GM23338 (cell line): ENCODE measurements at regions not wholly inside any gene's neighbourhood (a gene's known extent, or its start where the extent isn't known, plus 50 kb on each side); places are given as distances from the start of the nearest gene placed in this dataset.

Source experiments
- ATAC-seq: fragments of 200-7000 bp; cut with Tn5 transposase; 3 replicates; pipeline ENCODE4 v1.9.1; 2020
- DNase-seq: peaks from one replicate; pipeline ENCODE4 v3.0.0-alpha.2; 2015; ENCODE audit warnings: low spot score
- H2AFZ ChIP-seq: fragments of 200-600 bp; sonication (generic); 2 replicates; pipeline ENCODE4 v1.8.0; 2016; ENCODE audit warnings: antibody characterized with exemption, mild to moderate bottlenecking, moderate library complexity
- H3F3A ChIP-seq: fragments of 200-600 bp; sonication (generic); replicated peaks from 2 replicates; pipeline ENCODE4 v1.8.0; 2017; ENCODE audit warnings: antibody characterized with exemption, mixed run types, low read depth
- H3K27ac ChIP-seq: fragments of 200-600 bp; sonication (generic); 2 replicates; pipeline ENCODE4 v1.6.1; 2016; ENCODE audit warnings: low read depth
- H3K27me3 ChIP-seq: fragments of 200-600 bp; sonication (generic); 2 replicates; pipeline ENCODE4 v1.8.0; 2016; ENCODE audit warnings: mild to moderate bottlenecking, mixed run types, moderate library complexity; ENCODE audit not compliant: insufficient read depth
- H3K36me3 ChIP-seq: fragments of 200-600 bp; sonication (generic); 2 replicates; pipeline ENCODE4 v1.8.0; 2016; ENCODE audit warnings: mild to moderate bottlenecking; ENCODE audit not compliant: insufficient read depth
- H3K4me1 ChIP-seq: fragments of 200-600 bp; sonication (generic); 2 replicates; pipeline ENCODE4 v1.8.0; 2016; ENCODE audit warnings: mild to moderate bottlenecking, moderate library complexity; ENCODE audit not compliant: insufficient read depth
- H3K4me2 ChIP-seq: fragments of 200-600 bp; sonication (generic); 2 replicates; pipeline ENCODE4 v1.7.1; 2017; ENCODE audit warnings: mixed run types
- H3K4me3 ChIP-seq: fragments of 200-600 bp; sonication (generic); 2 replicates; pipeline ENCODE4 v1.6.1; 2016; ENCODE audit warnings: mixed run types
- H3K79me2 ChIP-seq: fragments of 200-600 bp; sonication (generic); replicated peaks from 2 replicates; pipeline ENCODE4 v1.8.0; 2017; ENCODE audit warnings: mild to moderate bottlenecking; ENCODE audit not compliant: insufficient read depth
- H3K9me2 ChIP-seq: fragments of 200-600 bp; sonication (generic); 2 replicates; pipeline ENCODE4 v1.8.0; 2017; ENCODE audit not compliant: insufficient read depth
- H4K20me1 ChIP-seq: fragments of 200-600 bp; sonication (generic); replicated peaks from 2 replicates; pipeline ENCODE4 v1.8.0; 2017; ENCODE audit warnings: mild to moderate bottlenecking; ENCODE audit not compliant: insufficient read depth
- H3K27ac Mint-ChIP-seq: 2 replicates; pipeline ENCODE4 v1.8.0; 2020; ENCODE audit warnings: inconsistent platforms, mild to moderate bottlenecking, moderate library complexity, mixed read lengths
- H3K27me3 Mint-ChIP-seq: 3 replicates; pipeline ENCODE4 v1.8.0; 2022; ENCODE audit warnings: low read depth, mild to moderate bottlenecking, moderate library complexity, mixed read lengths, inconsistent platforms; ENCODE audit not compliant: insufficient read depth, poor library complexity
- H3K36me3 Mint-ChIP-seq: 3 replicates; pipeline ENCODE4 v1.8.0; 2021; ENCODE audit warnings: low read depth, mild to moderate bottlenecking, inconsistent platforms, moderate library complexity, mixed read lengths
- H3K4me1 Mint-ChIP-seq: 3 replicates; pipeline ENCODE4 v1.8.0; 2020; ENCODE audit warnings: mild to moderate bottlenecking, inconsistent platforms, mixed read lengths
- H3K4me3 Mint-ChIP-seq: 3 replicates; pipeline ENCODE4 v1.8.0; 2021; ENCODE audit warnings: moderate library complexity, mild to moderate bottlenecking, inconsistent platforms, mixed read lengths
- H3K9me3 Mint-ChIP-seq: 3 replicates; pipeline ENCODE4 v1.8.0; 2020; ENCODE audit warnings: moderate library complexity, mild to moderate bottlenecking, inconsistent platforms, mixed read lengths
- CTCF ChIP-seq, 2 experiments: fragments of 200-600 bp in 1 of 2; sonication (generic) in 1 of 2; conservative IDR thresholded peaks; 2 replicates each; pipeline versions ENCODE4 v1.5.1 to v1.6.1; 2016 to 2017; ENCODE audit warnings: antibody characterized with exemption in 2 of 2, low read depth in 2 of 2, mild to moderate bottlenecking in 2 of 2, moderate library complexity in 1 of 2
- EZH2 ChIP-seq: fragments of 200-600 bp; sonication (generic); IDR thresholded peaks from one replicate; pipeline ENCODE4 v1.8.0; 2017; ENCODE audit warnings: antibody characterized with exemption, mild to moderate bottlenecking, low read depth; ENCODE audit not compliant: unreplicated experiment
- NANOG ChIP-seq: IDR thresholded peaks from 2 replicates; pipeline ENCODE4 v1.6.1; 2016; ENCODE audit warnings: antibody characterized with exemption, borderline replicate concordance
- REST ChIP-seq: IDR thresholded peaks from one replicate; pipeline ENCODE4 v1.6.1; 2018; ENCODE audit warnings: antibody characterized with exemption; ENCODE audit not compliant: unreplicated experiment
- STAT1 ChIP-seq: IDR thresholded peaks from one replicate; pipeline ENCODE4 v1.6.1; 2016; ENCODE audit warnings: antibody characterized with exemption; ENCODE audit not compliant: unreplicated experiment
- ZNF331 ChIP-seq: fragments of 250-450 bp; sonication (Bioruptor Pico); IDR thresholded peaks from 2 replicates; pipeline ENCODE4 v1.5.0; 2020; ENCODE audit warnings: low read depth, mild to moderate bottlenecking, moderate library complexity
- TF ChIP-seq, protein P1 (sequence below): IDR thresholded peaks from 2 replicates; pipeline ENCODE4 v1.6.1; 2016; ENCODE audit warnings: antibody characterized with exemption

- H3K27ac Mint-ChIP-seq = no peak overlapping the region
- Histone ChIP-seq H3K27me3 (no peaks in the 10 kb centered on the region), H3F3A (no peaks in the 10 kb centered on the region), H3K4me3 (no peak overlapping the region), H3K79me2 (no peaks in the 10 kb centered on the region), H3K36me3 (no peaks in the 10 kb centered on the region), H4K20me1 (no peaks in the 10 kb centered on the region), H2AFZ (no peak overlapping the region), H3K4me2 (no peak overlapping the region), H3K27ac (no peak overlapping the region), H3K9me2 (no peaks in the 10 kb centered on the region), H3K4me1 (no peaks in the 10 kb centered on the region)
- DNase-seq (no peak), ATAC-seq (no peak)
- peaks cover 70% of the 10 kb centered on the region for H3K9me3 Mint-ChIP-seq
- H3K27me3 Mint-ChIP-seq = no peaks in the 10 kb centered on the region
- H3K36me3 Mint-ChIP-seq = peaks cover 3% of the 10 kb centered on the region; the same call in 1 of the 3 replicates
- H3K4me1 Mint-ChIP-seq = no peaks in the 10 kb centered on the region
- H3K4me3 Mint-ChIP-seq = no peak overlapping the region
- TF ChIP-seq EZH2 = no peak
- no peak for TF ChIP-seq NANOG
- no peak for TF ChIP-seq CTCF (conservative IDR thresholded peaks at IDR 0.05; ENCODE audit: low read depth in 2 of 2)
- TF ChIP-seq STAT1 = no peak
Measured at GRCh38 chr4:46445710-46446314, 55.9 kb upstream of the GABRA2 start.

DNA sequence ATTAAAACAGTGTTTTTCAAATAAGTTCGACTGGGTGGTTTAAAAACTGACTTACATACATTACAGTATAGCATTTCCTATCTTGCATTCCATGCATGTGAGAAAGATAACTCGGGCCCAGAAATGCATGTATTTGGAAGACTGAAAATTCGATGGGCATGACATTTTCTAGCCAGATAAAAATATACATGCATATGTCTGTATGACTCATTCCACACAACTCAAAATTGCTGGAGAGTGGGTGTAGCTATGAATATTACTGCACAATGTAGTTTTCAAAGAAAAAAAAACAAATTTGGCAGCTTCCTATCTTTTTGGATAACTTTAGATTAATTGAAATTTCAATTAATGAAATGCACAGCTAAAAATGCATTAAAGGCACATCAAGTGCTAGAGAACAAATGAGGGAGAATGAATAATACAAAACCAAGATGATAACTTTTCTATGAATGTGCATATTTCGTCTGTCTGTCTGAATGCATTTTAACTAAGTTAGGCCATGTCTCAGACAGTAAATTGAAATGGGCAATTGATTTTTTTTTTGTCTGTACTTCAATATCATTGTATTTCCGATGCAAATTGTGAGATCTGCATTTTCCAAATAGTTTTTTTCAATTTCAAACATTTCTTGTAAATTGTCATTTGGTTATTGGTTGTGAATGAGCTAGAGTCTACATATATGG lies 54.5 kb upstream of the GABRA2 start:
- H3K4me2 ChIP-seq = no peak overlapping the region
- H2AFZ ChIP-seq = no peak overlapping the region
- TF ChIP-seq STAT1 = no peak
- no peak for TF ChIP-seq EZH2
- no peaks in the 10 kb centered on the region for H3K36me3 ChIP-seq
- H3K4me3 ChIP-seq = no peak overlapping the region
- H3K9me2 ChIP-seq = no peaks in the 10 kb centered on the region
- Mint-ChIP-seq H3K4me3 (no peak overlapping the region), H3K27me3 (no peaks in the 10 kb centered on the region), H3K36me3 (peaks cover 4% of the 10 kb centered on the region; the same call in 1 of the 3 replicates), H3K9me3 (peaks cover 65% of the 10 kb centered on the region), H3K4me1 (no peaks in the 10 kb centered on the region), H3K27ac (no peak overlapping the region)
- H4K20me1 ChIP-seq = no peaks in the 10 kb centered on the region
- ATAC-seq = no peak
- H3K4me1 ChIP-seq = no peaks in the 10 kb centered on the region
- no peak for DNase-seq
- H3K27ac ChIP-seq = no peak overlapping the region
- H3K27me3 ChIP-seq = no peaks in the 10 kb centered on the region
- no peaks in the 10 kb centered on the region for H3F3A ChIP-seq
- no peaks in the 10 kb centered on the region for H3K79me2 ChIP-seq

GRCh38 chr4:46442963-46443362 lies 53.0 kb upstream of the GABRA2 start:
- DNase-seq (no peak), ATAC-seq (no peak)
- H3K4me3 Mint-ChIP-seq = no peak overlapping the region
- H3K27ac ChIP-seq = no peak overlapping the region
- no peaks in the 10 kb centered on the region for H3K79me2 ChIP-seq
- no peak overlapping the region for H3K4me3 ChIP-seq
- H3K4me2 ChIP-seq = no peak overlapping the region
- H3K27me3 ChIP-seq = no peaks in the 10 kb centered on the region
- no peaks in the 10 kb centered on the region for H4K20me1 ChIP-seq
- no peaks in the 10 kb centered on the region for H3F3A ChIP-seq
- no peaks in the 10 kb centered on the region for H3K9me2 ChIP-seq
- H3K36me3 Mint-ChIP-seq = peaks cover 4% of the 10 kb centered on the region; the same call in 1 of the 3 replicates
- H3K4me1 ChIP-seq = no peaks in the 10 kb centered on the region
- no peak overlapping the region for H3K27ac Mint-ChIP-seq
- peaks cover 70% of the 10 kb centered on the region for H3K9me3 Mint-ChIP-seq
- no peaks in the 10 kb centered on the region for H3K36me3 ChIP-seq
- H3K4me1 Mint-ChIP-seq = no peaks in the 10 kb centered on the region
- H2AFZ ChIP-seq = no peak overlapping the region
- H3K27me3 Mint-ChIP-seq = no peaks in the 10 kb centered on the region
- TF ChIP-seq ZNF331 (CRISPR knock-in tag) = no peak
- TF ChIP-seq, protein P1, sequence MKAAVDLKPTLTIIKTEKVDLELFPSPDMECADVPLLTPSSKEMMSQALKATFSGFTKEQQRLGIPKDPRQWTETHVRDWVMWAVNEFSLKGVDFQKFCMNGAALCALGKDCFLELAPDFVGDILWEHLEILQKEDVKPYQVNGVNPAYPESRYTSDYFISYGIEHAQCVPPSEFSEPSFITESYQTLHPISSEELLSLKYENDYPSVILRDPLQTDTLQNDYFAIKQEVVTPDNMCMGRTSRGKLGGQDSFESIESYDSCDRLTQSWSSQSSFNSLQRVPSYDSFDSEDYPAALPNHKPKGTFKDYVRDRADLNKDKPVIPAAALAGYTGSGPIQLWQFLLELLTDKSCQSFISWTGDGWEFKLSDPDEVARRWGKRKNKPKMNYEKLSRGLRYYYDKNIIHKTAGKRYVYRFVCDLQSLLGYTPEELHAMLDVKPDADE = no peak
- no peak for TF ChIP-seq REST
